ENCODE measurements at regions not wholly inside any gene's neighbourhood (a gene's known extent, or its start where the extent isn't known, plus 50 kb on each side); places are given as distances from the start of the nearest gene placed in this dataset.
A peak's percentile ranks its signal among the peaks of the same experiment; 100 is the strongest.

GRCh38 chr10:2949948-2950354 is 117.4 kb upstream of the PFKP start:
- DNase-seq: no peak

- DNase-seq: no peak
These were observed 118.0 kb upstream of the PFKP start for GRCh38 chr10:2949221-2949947.

- no peak for DNase-seq
These were observed 119.1 kb upstream of the PFKP start for GRCh38 chr10:2948127-2948854.

GRCh38 chr10:2944788-2945187 is 122.6 kb upstream of the PFKP start:
- no peak for DNase-seq

GRCh38 chr10:2943932-2944614 is 123.3 kb upstream of the PFKP start:
- DNase-seq: no peak

- no peak for DNase-seq
These were observed 124.4 kb upstream of the PFKP start for GRCh38 chr10:2942938-2943337.

- DNase-seq: no peak
These were observed 128.5 kb upstream of the PFKP start for GRCh38 chr10:2938869-2939268.

- no peak for DNase-seq
These were observed 130.5 kb upstream of the PFKP start for GRCh38 chr10:2936816-2937215.

- DNase-seq: no peak
These were observed 131.5 kb upstream of the PFKP start for GRCh38 chr10:2935647-2936386.

- DNase-seq: no peak
These were observed 133.4 kb upstream of the PFKP start for GRCh38 chr10:2933924-2934323.

GRCh38 chr10:2933519-2933918 is 133.8 kb upstream of the PFKP start:
- DNase-seq: no peak

GRCh38 chr10:2933071-2933470 is 134.3 kb upstream of the PFKP start:
- peak in 1 of 2 donors; percentile 22 for DNase-seq

GRCh38 chr10:2929480-2930258 is 137.7 kb upstream of the PFKP start:
- no peak for DNase-seq

- peak; percentile 38 to 59 for DNase-seq
These were observed 139.1 kb upstream of the PFKP start for GRCh38 chr10:2927958-2928840.

- DNase-seq: no peak
These were observed 140.3 kb upstream of the PFKP start for GRCh38 chr10:2926918-2927660.

GRCh38 chr10:2925631-2926030 is 141.7 kb upstream of the PFKP start:
- DNase-seq: peak in 1 of 2 donors; percentile 12

- no peak for DNase-seq
These were observed 142.9 kb upstream of the PFKP start for GRCh38 chr10:2924431-2924830.

- no peak for DNase-seq
These were observed 145.2 kb upstream of the PFKP start for GRCh38 chr10:2921956-2922680.

GRCh38 chr10:2920637-2921036 is 146.7 kb upstream of the PFKP start:
- no peak for DNase-seq

- no peak for DNase-seq
These were observed 147.2 kb upstream of the PFKP start for GRCh38 chr10:2920168-2920567.
